HG02798 (cell line): ENCODE measurements at regions not wholly inside any gene's neighbourhood (a gene's known extent, or its start where the extent isn't known, plus 50 kb on each side); places are given as distances from the start of the nearest gene placed in this dataset.

Experiments used
- ATAC-seq: cut with Tn5 transposase; IDR thresholded peaks from one replicate; pipeline ENCODE4 v1.9.1; 2021; ENCODE audit warnings: mild to moderate bottlenecking; ENCODE audit not compliant: unreplicated experiment, poor library complexity

DNA sequence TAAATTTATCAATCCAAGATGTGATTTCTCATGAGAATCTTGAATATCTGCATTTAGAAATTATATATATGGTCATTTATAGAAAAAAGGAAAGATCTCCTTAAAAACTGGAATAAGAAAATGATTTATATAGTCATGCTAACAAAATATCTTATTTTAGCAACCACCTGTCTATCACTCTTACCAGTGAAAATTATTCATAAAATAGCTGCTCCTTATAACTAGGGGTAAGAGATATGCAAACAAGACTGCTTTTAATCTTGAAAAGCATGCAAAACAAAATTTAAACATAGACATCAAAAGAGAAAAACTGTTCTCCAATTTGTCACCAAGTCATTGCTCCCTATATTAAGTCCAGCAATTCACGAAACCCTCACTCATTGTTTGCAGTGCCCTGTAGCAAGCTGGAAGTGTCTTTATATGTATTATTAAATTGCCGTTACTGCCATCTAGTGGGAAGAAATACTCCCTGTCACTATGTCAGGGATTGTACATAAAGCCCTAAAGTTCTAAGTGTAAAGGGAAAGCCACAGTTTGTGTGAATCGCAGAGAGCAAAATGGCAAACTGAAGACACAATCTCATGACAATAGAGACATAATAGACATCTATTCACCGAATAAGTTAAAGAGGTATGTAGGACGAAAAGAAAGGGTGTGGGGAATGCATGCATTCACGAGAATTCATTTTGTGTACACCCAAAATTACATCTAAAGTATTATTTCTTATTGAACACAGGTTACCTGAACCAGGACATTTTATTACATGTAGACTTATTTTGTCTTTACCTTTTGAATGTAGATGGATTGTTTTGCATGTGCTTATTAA, 600.5 kb downstream of the USP25 start:
- ATAC-seq = peak; percentile 95

DNA sequence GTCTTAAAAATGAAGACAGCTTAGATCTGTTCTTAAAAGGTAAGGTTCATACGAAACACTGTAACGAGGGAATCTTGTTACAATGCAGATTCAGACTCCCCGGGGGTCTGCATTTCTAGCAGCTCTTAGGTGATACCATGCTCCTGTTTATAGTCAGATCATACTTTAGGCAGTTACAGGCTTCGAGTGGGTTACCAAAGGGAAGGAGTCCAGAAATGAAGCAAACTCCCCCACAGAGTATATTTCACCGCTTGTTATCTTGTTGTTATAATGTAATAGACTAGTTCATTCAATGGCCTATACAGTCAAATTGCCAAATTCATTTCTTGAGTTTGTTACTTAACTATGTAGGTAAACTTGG, 601.1 kb downstream of the USP25 start:
- no peak for ATAC-seq

DNA sequence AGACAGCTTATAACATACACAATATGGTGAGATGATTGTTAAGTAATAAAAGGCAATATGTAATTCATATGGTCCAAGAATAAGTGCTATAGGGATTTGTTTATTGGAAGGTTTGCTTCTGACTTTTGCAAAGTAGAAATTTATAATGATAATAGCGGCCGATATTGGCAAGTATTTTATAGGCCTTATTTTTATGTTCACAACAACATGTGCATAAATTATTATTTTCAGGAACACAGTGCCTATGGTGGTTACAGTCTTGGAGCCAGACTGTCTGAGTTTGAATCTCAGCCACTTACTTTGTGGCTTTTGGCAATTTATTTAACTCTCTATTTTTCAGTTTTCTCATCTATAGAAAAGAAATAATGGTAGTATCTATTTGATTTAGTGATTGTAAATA, 607.5 kb downstream of the USP25 start:
- no peak for ATAC-seq

DNA sequence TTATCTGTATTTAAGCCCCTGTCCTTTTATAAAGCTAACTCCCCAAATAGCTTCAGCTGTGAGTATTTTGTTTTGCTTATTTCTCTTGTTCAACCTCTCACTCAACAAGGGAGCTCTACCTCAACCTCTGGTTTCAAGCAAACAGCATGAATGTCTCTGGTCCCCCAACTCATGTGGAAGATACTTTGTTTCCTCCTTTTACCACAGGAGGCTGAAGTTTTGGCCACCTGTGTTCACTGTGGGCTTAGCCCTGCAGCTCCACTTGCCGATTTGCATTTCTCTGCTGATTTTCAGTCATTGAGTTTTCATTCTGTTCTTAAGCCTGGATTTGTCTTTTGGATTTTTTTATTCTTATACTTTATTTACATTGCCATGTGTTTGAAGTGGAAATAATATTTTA, 613.1 kb downstream of the USP25 start:
- ATAC-seq = no peak

DNA sequence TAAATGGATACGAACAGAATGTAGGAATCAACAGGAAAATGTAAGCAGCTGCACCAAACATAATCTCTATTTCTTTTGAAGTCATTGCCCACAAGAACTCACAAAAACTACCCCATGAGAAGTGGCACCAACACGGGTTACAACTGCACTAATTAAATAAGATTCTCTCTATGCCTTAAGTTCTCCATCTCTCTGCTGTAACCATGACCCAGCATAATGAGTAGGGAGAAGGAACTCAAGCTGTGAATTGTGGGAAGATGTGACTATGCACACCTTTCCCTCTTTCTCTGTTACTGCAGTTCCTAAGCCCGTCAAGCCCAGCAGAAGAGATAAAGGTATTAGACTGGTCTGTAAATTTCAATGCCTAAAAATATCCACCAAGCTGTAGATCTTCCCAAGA, 614.0 kb downstream of the USP25 start:
- no peak for ATAC-seq

DNA sequence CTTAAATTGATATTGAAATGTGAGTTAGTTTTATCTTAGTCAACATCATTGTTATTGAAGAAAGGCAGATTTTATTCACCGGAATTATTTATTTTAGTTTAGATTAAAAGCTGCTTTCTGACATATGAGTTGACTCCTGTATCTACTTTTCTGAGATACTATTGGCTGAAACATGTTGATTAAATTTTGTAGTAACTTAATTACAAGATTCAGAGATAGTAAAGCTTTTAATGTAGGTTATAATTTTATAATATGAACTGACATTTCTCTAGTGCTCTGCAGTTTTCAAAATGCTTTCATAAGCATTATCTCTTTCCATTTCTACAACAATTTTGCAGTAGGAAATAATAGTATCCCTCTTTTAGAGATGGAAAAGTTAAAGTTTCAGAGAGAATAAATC, 616.0 kb downstream of the USP25 start:
- no peak for ATAC-seq

DNA sequence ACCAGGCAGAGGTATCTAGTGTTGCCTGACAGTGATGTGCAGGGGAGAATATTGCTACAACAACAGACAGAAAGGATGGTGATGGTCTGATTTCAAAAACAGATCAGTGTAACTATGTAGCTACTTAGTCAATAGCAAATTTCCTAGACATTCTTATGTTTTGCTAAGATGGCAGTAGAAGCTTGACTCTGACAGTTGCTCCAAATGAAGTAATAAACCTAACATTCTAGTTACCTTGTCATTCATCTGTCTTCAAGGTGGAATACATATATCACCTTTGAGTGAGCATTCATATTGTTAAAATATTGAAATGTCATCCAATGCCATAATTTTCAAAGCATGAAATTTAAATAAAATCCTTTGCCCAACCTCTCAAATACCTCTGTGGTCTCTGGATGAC, 617.4 kb downstream of the USP25 start:
- no peak for ATAC-seq

DNA sequence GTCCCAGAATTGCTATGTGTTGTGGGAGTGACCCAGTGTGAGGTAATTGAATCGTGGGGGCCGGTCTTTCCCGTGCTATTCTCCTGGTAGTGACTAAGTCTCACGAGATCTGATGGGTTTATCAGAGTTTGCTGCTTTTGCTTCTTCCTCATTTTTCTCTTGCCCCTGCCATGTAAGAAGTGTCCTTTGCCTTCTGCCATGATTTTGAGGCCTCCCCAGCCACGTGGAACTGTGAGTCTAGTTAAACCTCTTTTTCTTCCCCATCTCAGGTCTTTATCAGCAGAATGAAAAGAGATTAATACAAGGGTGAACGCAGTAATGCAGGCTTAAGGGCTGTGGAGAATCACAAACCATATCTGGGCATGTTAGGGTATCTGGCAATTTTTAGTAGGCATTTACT, 624.0 kb downstream of the USP25 start:
- ATAC-seq = no peak

DNA sequence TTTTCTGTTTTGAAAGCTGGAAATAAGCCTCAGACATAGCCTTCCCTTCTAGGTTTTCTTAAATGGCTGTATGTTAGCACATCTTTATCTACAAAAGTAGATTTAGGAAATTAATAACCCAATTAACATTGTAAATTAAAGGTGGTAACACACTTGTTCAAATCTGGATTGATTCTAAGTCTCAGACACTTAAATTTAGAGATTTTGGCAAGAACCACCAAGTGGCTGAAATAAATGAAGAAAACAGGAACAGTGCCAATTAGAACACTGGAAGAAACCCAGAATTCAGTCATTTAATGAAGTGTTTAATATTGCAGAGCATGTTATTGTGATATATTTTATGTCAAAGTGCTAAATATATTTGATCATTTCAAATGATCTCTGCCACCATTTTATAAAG, 628.2 kb downstream of the USP25 start:
- no peak for ATAC-seq

DNA sequence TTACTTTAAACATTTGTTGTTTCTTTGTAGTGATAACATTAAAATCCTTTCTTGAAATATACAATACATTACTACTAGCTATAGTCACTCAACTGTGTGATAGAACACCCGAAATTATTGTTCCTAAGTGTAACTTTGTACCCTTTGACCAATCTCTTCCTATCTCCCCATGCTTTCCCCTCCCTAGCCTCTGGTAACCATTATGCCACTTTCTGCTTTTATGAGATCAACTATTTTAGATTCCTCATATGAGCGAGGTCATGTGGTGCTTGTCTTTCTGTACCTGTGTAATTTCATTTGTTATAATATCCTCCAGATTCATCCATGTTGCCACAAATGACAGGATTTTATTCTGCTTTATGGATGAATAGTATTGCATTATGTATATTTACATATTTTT, 629.0 kb downstream of the USP25 start:
- ATAC-seq = no peak

DNA sequence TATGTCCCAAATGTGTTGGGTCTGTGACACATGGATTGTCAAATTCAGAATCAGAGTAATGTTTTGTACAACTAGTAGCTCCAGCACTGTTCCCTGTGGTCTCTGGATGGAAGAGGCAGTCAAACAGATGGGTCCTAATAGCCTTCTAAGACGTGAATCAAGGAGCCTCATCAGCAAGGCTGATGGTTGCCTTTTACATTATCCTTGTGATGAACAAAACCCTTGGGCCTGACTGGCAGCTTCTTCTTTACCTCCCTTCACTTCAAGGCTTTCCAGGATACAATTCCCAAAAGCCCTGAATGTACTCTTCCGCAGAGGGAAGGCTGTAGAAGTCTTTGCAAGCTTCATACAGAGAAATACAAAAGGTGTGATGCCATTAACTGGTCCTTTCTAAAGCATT, 633.3 kb downstream of the USP25 start:
- no peak for ATAC-seq

DNA sequence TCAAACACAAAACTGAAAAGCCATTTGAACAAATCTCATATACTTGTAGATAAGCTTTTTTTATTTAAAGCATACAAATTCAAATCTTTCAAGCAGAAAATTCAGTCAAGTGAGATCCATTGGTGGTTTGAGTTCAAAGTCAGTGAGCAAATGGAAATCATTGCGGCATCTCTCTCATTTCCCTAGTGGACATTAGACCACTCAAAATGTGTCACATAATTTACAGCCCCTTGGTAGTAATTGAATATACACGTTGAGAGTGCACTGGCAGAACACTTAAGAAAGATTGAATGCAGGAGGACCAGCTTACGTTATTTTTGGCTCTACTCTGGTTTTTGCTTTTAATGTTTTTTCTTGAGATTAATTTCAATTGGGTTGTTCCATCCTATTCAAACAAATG, 633.7 kb downstream of the USP25 start:
- no peak for ATAC-seq

DNA sequence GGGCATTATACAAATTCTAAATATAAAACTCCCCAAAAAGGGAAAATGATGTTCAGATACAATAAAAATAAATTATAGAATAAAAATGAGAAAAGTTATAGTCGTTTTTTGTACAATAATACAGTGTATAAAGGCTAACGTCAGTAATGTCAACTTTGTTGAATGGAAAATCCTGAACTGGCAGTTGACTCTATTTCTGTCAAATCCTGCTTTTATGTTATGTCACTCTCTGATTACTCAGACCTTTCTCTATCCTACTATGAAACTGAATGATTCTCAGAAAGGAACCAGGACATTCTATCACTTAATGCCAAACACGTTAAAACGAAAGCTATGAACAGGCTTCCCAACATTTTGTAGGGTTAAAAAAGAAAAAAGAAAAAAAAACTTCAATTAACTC, 636.4 kb downstream of the USP25 start:
- ATAC-seq = no peak

DNA sequence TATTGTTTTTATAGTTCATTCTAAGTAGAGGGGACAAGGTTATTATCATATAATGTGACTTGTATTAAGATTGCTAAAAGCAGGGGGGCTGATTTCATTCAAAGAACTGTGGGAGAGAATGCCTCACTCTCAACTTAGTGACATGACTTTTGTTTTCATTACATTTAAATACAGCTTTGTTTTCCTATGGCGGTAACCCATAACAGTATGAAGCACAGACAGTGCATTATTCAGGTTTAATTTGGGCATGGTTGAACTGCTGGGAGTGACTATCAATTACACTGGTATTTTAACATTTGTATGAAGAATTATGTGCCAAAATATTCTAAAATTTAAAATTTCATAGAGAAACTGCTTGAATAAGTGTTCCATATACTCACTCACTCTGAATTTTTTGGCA, 637.3 kb downstream of the USP25 start:
- ATAC-seq = no peak

DNA sequence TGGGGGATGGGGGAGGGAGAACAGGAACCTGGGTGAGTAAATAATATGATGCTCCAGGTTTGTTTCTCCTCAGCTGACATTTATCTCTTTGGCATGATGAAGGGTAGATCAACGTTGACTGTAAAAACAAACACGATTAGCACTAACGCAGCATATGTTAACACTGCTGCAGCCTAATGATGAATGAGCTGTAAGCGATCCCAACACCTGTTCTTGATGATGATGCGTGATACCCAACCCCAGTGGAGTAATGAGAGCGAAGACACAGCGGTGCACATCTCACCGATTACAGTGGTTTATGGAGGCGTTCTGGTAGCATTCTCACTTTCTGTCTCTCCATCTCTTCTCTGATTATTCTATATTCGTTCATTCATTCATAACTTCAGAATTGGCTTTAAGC, 640.4 kb downstream of the USP25 start:
- no peak for ATAC-seq

DNA sequence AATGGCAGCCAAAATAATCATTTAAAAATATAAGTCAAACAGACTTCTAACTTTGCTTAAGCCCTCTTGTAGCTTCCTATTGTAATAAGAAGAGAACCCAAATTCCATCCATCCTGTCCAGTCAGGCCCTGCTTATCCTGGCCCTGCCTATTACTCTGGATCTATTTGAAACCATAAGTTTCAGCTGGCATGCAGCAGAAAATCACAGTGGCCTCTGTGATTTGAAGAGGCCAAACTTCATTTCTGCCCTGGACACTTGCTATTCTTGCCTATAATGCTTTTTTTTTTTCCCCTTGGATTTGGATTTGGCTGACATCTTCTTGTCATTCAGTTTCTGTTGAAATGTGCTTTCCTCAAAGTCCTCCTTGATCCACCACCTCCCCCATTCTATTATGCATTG, 642.8 kb downstream of the USP25 start:
- ATAC-seq = no peak

DNA sequence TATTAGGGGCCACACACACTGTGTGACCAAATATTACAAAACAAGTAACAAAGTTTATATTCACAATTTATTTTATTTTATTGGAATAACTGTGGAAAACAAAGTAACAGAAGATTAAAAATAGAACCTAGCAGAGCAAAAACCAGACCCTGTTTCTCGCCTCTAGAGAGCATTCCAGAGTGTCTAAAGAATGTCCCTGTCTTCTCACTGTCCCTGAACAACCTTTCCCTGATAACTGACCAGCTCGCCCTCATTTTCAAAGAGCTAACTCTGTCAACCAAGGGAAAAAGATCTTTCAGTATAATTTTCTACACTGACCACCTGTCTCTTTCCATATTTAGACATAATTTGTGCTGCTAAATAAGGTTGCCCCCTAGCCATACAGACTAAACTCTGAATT, 646.9 kb downstream of the USP25 start:
- ATAC-seq = no peak

DNA sequence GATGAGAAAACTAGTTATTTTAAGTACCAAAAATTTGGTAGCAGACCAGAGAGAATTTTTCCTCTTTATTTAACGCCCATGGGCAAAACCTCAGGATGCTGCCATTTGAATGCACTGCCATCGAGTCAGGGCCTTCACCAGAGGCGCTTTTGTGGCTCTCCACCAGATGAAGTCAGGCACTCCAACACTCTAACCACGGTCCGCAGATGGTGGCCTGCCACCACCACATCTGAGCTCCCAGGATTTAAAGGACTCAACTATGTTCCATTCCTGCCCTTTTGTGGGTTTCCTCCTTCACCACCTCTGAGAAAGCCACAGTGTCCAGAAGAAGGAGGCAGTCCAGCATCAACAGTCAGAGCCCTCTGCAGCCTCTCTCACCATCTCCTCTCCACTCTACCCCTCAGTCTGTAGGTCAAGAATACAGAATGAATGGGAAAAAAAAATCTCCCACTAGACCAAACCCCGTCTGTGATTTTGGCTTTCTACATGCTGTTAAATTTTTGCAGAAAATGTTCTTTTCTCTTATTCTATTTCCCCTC, 647.4 kb downstream of the USP25 start:
- no peak for ATAC-seq

DNA sequence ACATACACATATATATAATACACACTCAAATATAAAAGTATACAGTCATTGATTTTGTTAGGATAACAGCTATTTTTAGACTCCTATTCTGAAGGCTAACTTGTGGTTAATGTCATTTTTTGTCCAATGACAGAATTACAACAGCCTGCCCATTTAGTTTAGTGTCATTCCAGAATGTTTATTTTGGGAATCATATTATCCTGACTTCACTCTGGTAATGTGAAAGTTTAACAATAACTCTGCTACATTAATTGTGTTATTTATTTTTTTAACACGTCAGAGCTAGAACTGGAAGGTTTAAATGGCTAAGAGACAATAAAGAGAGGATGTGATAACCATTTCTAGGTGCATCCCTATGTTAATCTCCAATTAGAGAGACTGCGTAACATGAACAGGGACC, 648.1 kb downstream of the USP25 start:
- no peak for ATAC-seq

DNA sequence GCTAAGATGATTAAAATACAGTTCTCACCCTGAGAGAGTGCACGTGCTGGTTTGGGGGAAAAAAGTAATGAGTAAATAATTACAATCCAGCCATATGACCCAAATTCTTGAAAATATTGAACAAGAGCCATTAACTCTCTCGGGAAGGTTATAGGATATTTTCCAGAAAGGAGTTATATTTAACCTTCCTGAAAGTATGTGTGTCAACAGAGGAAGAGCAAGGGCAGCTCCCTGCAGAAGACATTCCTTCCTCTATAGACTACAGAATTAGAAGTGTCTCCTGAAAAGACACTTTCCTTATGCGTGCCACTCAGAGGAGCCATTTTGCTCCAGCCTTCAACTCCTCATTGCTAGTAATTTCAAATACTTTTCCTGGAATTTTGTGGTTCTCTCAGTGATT, 648.7 kb downstream of the USP25 start:
- no peak for ATAC-seq

DNA sequence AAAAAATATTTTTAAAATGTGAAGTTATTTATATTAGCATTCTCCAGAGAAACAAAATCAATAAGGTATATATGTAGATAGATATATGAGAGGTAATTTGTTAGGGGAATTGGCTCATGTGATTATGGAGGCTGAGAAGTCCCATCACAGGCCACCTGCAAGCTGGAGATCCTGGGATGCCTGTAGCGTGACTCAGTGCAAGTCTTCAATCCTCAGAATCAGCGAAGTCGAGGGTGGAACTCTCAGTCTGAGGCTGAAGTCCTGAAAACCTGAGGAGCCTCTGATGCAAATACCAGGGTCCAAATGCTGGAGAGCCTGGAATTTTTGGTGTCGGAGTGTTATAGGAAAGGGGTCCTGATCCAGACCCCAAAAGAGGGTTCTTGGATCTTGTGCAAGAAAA, 658.5 kb downstream of the USP25 start:
- ATAC-seq = no peak

DNA sequence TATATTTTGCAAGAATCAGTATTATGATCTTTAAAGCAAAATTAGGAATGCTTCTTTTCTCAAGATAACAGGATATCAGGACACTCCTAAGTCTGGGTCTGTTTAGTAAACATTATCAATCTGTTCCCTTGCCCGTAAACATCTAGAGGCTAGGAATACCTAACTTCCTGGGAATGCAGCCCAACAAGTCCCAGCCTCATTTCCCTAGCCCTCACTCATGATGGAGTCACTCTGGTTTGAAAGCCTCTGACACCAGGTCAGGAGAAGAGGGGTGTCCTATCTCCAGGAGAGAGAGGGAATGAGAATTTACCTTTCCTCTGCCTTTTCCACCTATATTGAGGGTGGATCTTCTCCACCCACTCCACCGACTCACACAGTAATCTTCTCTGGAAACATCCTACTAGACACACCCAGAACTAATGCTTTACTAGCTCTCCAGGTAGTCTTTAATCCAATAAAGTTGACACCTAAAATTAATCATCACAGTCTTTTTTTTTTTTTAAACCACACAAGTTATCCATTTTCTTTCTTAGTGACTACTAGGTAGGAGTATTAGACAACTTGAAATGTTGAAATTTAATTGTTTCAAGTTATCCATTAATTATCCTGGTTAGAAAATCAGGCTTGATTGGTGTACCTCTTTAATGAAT, 659.3 kb downstream of the USP25 start:
- ATAC-seq = no peak
